ENCODE measurements at regions not wholly inside any gene's neighbourhood (a gene's known extent, or its start where the extent isn't known, plus 50 kb on each side); places are given as distances from the start of the nearest gene placed in this dataset.
"Not testable (repeated sequence)": the region's sequence is repeated elsewhere in the genome, so short reads cannot be mapped to it uniquely, and the experiment has no call there.

- no peak overlapping the region for H3K4me3 ChIP-seq (ENCODE audit: low read depth, low read length)
- TF ChIP-seq, protein P1, sequence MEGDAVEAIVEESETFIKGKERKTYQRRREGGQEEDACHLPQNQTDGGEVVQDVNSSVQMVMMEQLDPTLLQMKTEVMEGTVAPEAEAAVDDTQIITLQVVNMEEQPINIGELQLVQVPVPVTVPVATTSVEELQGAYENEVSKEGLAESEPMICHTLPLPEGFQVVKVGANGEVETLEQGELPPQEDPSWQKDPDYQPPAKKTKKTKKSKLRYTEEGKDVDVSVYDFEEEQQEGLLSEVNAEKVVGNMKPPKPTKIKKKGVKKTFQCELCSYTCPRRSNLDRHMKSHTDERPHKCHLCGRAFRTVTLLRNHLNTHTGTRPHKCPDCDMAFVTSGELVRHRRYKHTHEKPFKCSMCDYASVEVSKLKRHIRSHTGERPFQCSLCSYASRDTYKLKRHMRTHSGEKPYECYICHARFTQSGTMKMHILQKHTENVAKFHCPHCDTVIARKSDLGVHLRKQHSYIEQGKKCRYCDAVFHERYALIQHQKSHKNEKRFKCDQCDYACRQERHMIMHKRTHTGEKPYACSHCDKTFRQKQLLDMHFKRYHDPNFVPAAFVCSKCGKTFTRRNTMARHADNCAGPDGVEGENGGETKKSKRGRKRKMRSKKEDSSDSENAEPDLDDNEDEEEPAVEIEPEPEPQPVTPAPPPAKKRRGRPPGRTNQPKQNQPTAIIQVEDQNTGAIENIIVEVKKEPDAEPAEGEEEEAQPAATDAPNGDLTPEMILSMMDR (conservative IDR thresholded peaks at IDR 0.05; ENCODE audit: low read depth, low read length), result no peak
- no peak for DNase-seq (ENCODE audit: low read depth)
These were observed 497.5 kb upstream of the KLF6 start for GRCh38 chr10:4282496-4282895.

DNA sequence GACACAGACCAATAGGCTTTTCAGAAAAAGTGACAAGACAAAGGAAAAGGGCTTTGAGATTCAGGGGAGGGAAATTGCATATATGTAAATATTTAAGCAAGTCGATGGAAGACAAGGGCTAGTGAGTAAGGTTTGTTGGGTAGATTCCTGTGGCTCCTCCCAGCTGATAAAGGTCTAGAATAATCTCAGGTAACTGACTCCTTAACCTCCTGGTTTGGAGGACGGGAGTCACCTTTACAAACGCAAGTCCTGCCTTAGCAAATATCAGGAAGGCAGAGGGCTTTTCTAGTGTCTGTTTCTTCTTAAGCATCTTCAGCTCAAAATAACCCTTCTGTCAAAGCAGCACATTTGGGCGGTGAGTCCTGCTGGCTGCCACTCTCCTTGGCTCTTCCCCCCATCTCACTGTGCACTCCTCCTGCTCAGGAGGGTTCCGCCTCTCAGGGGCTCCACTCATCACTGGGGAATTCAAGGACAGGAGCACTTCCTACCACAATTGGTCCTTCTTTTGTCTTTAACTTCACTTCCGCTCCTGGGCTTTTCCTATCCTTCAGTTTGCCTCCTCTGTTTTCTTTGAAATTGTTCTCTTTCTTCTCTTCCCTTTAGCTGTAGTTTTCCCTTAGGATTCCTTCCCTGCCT, 496.3 kb upstream of the KLF6 start:
- DNase-seq (ENCODE audit: low read depth), result peak; percentile 46
- TF ChIP-seq, protein P1 (conservative IDR thresholded peaks at IDR 0.05; ENCODE audit: low read depth, low read length), result no peak
- H3K4me3 ChIP-seq (ENCODE audit: low read depth, low read length), result no peak overlapping the region

GRCh38 chr10:4280461-4281189, 495.6 kb upstream of the KLF6 start:
- TF ChIP-seq, protein P1 (conservative IDR thresholded peaks at IDR 0.05; ENCODE audit: low read depth, low read length), result no peak
- no peak overlapping the region for H3K4me3 ChIP-seq (ENCODE audit: low read depth, low read length)
- peak; percentile 69 for DNase-seq (ENCODE audit: low read depth)

DNA sequence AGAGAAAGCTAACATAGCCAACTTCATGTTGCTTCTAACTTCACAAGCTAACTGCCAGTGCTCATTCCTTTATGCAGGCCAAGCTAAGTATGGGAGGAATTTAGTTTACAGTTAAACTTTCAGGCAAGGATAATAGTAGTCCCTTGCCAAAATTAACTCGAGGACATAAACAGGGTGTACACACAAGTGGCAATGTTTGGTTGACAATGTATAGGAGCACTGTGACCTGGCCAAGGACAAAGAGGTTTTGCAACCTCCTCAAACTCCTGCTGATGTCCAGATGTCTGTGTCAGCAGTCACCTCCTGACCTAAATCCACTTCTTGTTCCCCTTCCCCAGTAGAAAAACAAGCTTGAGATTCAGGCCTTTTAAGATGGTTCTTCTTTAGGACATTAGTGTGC, 494.6 kb upstream of the KLF6 start:
- no peak overlapping the region for H3K4me3 ChIP-seq (ENCODE audit: low read depth, low read length)
- DNase-seq (ENCODE audit: low read depth), result peak; percentile 76
- TF ChIP-seq, protein P1 (conservative IDR thresholded peaks at IDR 0.05; ENCODE audit: low read depth, low read length), result no peak

DNA sequence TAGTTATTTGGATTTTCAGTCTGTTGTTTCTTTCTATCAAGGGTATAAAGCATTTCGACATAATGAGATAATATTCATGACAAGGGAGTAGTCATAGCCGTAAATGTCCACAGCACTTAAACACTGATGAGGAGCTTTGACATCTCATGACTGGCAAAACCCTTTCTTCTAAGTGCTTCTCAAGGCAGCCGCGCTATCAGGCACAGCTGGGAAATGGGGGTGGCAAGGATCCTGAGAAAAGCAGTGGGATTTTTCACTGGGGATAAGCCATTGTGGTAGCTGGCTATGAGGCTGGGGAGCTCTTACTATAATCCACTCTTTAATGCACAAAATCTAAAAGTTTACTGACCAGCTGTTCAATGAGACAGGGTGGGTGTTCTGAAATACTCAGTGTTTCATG, 493.2 kb upstream of the KLF6 start:
- H3K4me3 ChIP-seq (ENCODE audit: low read depth, low read length), result no peak overlapping the region
- TF ChIP-seq, protein P1 (conservative IDR thresholded peaks at IDR 0.05; ENCODE audit: low read depth, low read length), result no peak
- DNase-seq (ENCODE audit: low read depth), result no peak

DNA sequence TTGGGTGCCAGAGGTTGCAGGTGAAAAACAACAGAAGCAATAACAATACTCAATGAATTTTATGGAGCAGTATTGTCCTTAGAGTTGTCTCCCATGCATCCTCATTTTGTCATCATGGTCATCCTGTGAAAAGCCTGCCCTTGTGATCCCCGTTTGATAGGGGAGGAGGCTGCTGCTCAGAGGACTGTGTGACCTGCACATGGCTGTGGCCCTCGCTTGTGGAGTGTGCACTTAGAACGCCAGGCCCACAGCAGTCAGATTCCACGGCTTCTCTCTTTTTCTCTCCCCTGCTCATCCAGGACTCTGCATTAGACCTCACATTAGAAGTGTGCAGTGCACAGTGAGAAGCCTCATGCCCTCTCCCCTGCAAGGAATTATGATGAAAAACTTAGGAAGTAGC, 491.1 kb upstream of the KLF6 start:
- no peak overlapping the region for H3K4me3 ChIP-seq (ENCODE audit: low read depth, low read length)

DNA sequence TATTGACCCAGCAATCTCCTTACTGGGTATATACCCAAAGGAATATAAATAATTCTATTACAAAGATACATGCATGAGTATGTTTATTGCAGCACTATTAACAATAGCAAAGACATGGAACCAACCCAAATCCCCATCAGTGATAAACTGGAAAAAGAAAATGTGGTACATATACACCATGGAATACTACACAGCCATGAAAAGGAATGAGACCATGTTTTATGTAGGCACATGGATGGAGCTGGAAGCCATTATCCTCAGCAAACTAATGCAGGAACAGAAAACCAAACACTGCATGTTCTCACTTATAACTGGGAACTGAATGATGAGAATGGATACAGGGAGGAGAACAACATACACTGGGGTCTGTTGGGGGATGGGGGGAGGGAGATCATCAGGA, 489.7 kb upstream of the KLF6 start:
- not testable (repeated sequence) for DNase-seq (ENCODE audit: low read depth)

More for the DNA sequence above, 491.1 kb upstream of the KLF6 start:
- TF ChIP-seq, protein P1 (conservative IDR thresholded peaks at IDR 0.05; ENCODE audit: low read depth, low read length), result no peak
- no peak for DNase-seq (ENCODE audit: low read depth)

More for the DNA sequence above, 489.7 kb upstream of the KLF6 start:
- not testable (repeated sequence) for H3K4me3 ChIP-seq (ENCODE audit: low read depth, low read length)
